ENCODE measurements at regions not wholly inside any gene's neighbourhood (a gene's known extent, or its start where the extent isn't known, plus 50 kb on each side); places are given as distances from the start of the nearest gene placed in this dataset.

DNA sequence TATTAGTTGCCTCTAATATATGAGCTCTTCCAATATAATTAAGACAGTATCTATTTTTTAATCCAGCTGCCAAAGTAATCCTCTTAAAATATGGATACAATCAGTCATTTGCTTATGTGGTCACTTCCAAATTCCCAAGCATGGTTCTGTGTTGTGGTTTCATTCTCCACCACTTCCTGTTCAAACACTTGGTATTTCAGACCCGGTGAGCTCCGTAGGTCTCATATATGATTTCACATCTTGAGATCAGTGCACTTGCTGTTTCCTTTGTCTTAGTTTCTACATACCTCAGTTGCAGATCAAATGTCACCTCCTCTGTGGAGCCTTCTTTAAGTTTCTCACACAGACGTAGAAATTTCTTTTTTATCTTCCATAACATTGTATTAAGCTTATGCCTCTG is 254.2 kb downstream of the KCNS3 start:
- TF ChIP-seq, protein P1, sequence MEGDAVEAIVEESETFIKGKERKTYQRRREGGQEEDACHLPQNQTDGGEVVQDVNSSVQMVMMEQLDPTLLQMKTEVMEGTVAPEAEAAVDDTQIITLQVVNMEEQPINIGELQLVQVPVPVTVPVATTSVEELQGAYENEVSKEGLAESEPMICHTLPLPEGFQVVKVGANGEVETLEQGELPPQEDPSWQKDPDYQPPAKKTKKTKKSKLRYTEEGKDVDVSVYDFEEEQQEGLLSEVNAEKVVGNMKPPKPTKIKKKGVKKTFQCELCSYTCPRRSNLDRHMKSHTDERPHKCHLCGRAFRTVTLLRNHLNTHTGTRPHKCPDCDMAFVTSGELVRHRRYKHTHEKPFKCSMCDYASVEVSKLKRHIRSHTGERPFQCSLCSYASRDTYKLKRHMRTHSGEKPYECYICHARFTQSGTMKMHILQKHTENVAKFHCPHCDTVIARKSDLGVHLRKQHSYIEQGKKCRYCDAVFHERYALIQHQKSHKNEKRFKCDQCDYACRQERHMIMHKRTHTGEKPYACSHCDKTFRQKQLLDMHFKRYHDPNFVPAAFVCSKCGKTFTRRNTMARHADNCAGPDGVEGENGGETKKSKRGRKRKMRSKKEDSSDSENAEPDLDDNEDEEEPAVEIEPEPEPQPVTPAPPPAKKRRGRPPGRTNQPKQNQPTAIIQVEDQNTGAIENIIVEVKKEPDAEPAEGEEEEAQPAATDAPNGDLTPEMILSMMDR (IDR thresholded peaks at IDR 0.05; ENCODE audit: low read length, missing control alignments), result no peak
- peak; percentile 6 for DNase-seq (ENCODE audit: low read depth)
- no peak overlapping the region for H3K4me3 ChIP-seq (replicated peaks; ENCODE audit: low read depth, low read length)

- DNase-seq (ENCODE audit: low read depth), result no peak
- H3K4me3 ChIP-seq (replicated peaks; ENCODE audit: low read depth, low read length), result no peak overlapping the region
- TF ChIP-seq, protein P1 (IDR thresholded peaks at IDR 0.05; ENCODE audit: low read length, missing control alignments), result no peak
These were observed 253.3 kb downstream of the KCNS3 start for GRCh38 chr2:18131761-18132160.

- TF ChIP-seq, protein P1 (IDR thresholded peaks at IDR 0.05; ENCODE audit: low read length, missing control alignments), result no peak
- DNase-seq (ENCODE audit: low read depth), result no peak
- no peak overlapping the region for H3K4me3 ChIP-seq (replicated peaks; ENCODE audit: low read depth, low read length)
These were observed 250.9 kb downstream of the KCNS3 start for GRCh38 chr2:18129348-18129747.

DNA sequence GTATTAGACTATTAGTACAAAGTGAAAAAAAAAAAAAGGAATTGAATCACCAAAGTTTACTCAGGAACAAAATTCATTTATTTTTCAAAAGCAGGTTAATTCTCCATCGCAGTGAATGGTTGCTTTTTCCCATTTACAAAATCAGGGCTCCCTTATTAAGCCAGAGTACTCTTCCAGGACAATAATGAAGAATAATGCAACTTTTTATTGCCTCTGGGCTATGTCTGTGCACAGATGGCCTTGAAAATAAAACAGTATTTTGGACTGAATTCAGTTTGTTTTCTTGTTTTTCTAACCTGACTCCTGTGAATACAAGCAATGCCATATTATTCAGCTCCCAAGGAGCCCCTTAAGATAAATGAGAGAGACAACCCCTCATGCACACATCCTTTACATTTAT is 246.8 kb downstream of the KCNS3 start:
- no peak overlapping the region for H3K4me3 ChIP-seq (replicated peaks; ENCODE audit: low read depth, low read length)
- TF ChIP-seq, protein P1 (IDR thresholded peaks at IDR 0.05; ENCODE audit: low read length, missing control alignments), result no peak
- DNase-seq (ENCODE audit: low read depth), result no peak

DNA sequence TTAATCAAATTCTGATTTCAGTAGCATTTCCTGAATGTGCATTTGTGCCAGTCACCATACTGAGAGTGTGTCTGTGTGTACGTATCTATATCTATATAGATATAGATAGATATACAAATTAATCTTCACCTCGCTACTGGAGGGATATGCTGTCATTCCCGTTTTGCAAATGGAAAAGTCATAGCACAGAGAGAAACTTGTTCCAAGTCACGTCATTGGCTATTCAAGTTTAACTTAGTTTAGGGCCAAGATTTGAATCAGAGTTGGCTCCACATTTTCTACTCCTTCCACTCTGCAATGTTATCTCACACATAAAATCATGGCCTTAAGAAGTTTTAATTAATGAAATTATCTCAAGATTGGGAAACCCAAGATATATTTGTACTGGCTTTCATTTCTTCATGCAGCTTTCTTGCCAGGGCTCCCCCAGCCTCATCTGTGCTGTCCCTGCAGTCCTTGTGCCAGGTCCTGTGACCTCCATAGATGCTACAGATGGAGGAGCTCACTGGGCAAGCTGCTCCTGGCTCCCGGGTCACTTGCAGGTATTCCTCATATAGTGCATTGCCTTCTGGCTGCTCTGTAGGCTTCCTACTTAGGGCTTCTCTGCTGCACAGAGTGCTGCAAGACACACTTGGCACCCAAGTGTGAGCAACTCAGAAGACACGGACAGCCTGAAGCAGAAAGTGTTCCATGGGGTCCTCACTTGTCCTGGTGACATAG is 245.8 kb downstream of the KCNS3 start:
- TF ChIP-seq, protein P1 (IDR thresholded peaks at IDR 0.05; ENCODE audit: low read length, missing control alignments), result no peak
- DNase-seq (ENCODE audit: low read depth), result no peak

GRCh38 chr2:18123577-18123976 is 245.1 kb downstream of the KCNS3 start:
- TF ChIP-seq, protein P1 (IDR thresholded peaks at IDR 0.05; ENCODE audit: low read length, missing control alignments), result no peak
- no peak overlapping the region for H3K4me3 ChIP-seq (replicated peaks; ENCODE audit: low read depth, low read length)
- no peak for DNase-seq (ENCODE audit: low read depth)

More for the DNA sequence above, 245.8 kb downstream of the KCNS3 start:
- H3K4me3 ChIP-seq (replicated peaks; ENCODE audit: low read depth, low read length), result no peak overlapping the region

DNA sequence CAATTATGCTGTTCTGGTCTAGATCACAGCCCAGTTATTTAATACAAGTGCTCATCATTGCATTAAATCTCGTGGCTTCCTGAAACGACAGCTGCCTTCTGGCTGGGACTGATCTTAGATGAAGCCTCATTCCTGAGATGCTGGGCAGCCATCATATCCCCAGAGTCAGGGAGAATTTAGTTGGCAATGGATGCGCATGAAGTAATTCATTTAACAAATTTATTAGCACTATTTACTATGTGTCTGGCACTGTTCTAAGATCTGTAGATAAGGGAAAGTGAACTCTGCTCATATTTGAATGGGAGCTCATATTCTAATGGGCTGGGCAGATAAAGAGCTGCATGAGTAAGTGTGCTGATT is 244.7 kb downstream of the KCNS3 start:
- H3K4me3 ChIP-seq (replicated peaks; ENCODE audit: low read depth, low read length), result no peak overlapping the region
- no peak for DNase-seq (ENCODE audit: low read depth)
- TF ChIP-seq, protein P1 (IDR thresholded peaks at IDR 0.05; ENCODE audit: low read length, missing control alignments), result no peak

All from fibroblast of pulmonary artery (primary cell).